Left lung (tissue), 4 donors: ENCODE measurements at regions not wholly inside any gene's neighbourhood (a gene's known extent, or its start where the extent isn't known, plus 50 kb on each side); places are given as distances from the start of the nearest gene placed in this dataset.
A peak's percentile ranks its signal among the peaks of the same experiment; 100 is the strongest.

ENCODE experiments used
- ATAC-seq: fragments of 200-7000 bp; cut with Tn5 transposase; one replicate; pipeline ENCODE4 v1.9.1; 2020; ENCODE audit warnings: moderate library complexity
- DNase-seq, 4 donors: peaks; one replicate each; pipeline ENCODE4 v3.0.0-alpha.2; 2013 to 2020
- H3K27ac ChIP-seq, 2 donors: fragments of 200-600 bp; sonication (generic) in 1 of 2; one replicate each; pipeline versions ENCODE4 v1.5.0 to v1.8.0; 2020 to 2021
- H3K27me3 ChIP-seq, 2 donors: fragments of 200-600 bp; sonication (generic) in 1 of 2; one replicate each; pipeline versions ENCODE4 v1.5.0 to v1.8.0; 2020 to 2021
- H3K36me3 ChIP-seq, 2 donors: fragments of 200-600 bp; sonication (generic) in 1 of 2; one replicate each; pipeline versions ENCODE4 v1.5.0 to v1.8.0; 2020 to 2021
- H3K4me1 ChIP-seq, 2 donors: fragments of 200-600 bp; one replicate each; pipeline ENCODE4 v1.8.0; 2021
- H3K4me3 ChIP-seq, 2 donors: fragments of 200-600 bp; sonication (generic) in 1 of 2; one replicate each; pipeline versions ENCODE4 v1.5.0 to v1.8.0; 2020 to 2021; ENCODE audit warnings: mild to moderate bottlenecking in 1 of 2
- H3K9me3 ChIP-seq, 2 donors: fragments of 200-600 bp; sonication (generic) in 1 of 2; one replicate each; pipeline versions ENCODE4 v1.5.0 to v1.8.0; 2020 to 2021
- CTCF ChIP-seq, 2 donors: fragments of 200-600 bp; sonication (generic) in 1 of 2; IDR thresholded peaks; one replicate each; pipeline versions ENCODE4 v1.5.0 to v1.8.0; 2021; ENCODE audit warnings: antibody characterized with exemption in 2 of 2
- intact Hi-C, 2 donors: fragments of 100-400 bp; cut with DNase I; formaldehyde crosslinking; loops; one replicate each; pipeline versions ENCODE4 v1.11.2 to v1.14.2; 2022
- donor health status: DM: no; HTN: yes; CAD: no.
- donor health status: DM: no; HTN: no; CAD: no.

- Histone ChIP-seq H3K27ac (no peak overlapping the region), H3K4me1 (no peaks in the 10 kb centered on the region), H3K27me3 (no peaks in the 10 kb centered on the region), H3K9me3 (no peaks in the 10 kb centered on the region), H3K36me3 (no peaks in the 10 kb centered on the region), H3K4me3 (no peak overlapping the region)
- DNase-seq (no peak), ATAC-seq (peak; percentile 31)
- intact Hi-C loops: no loop called here
- no peak for TF ChIP-seq CTCF (IDR thresholded peaks at IDR 0.05)
Measured at GRCh38 chr5:21680196-21680595, 1172.9 kb downstream of the CDH12 start.

- no peak overlapping the region for H3K4me3 ChIP-seq
- intact Hi-C loops: no loop called here
- H3K36me3 ChIP-seq: no peaks in the 10 kb centered on the region
- H3K4me1 ChIP-seq: no peaks in the 10 kb centered on the region
- ATAC-seq (no peak), DNase-seq (no peak)
- H3K27ac ChIP-seq: no peak overlapping the region
- no peaks in the 10 kb centered on the region for H3K27me3 ChIP-seq
- no peak for TF ChIP-seq CTCF (IDR thresholded peaks at IDR 0.05)
- no peaks in the 10 kb centered on the region for H3K9me3 ChIP-seq
Measured at GRCh38 chr5:21678526-21678925, 1174.6 kb downstream of the CDH12 start.

- TF ChIP-seq CTCF (IDR thresholded peaks at IDR 0.05): no peak
- no peaks in the 10 kb centered on the region for H3K27me3 ChIP-seq
- intact Hi-C loops: no loop called here
Measured at GRCh38 chr5:21672911-21673310, 1180.2 kb downstream of the CDH12 start.

GRCh38 chr5:21672360-21672759 is 1180.8 kb downstream of the CDH12 start:
- H3K4me1 ChIP-seq: no peaks in the 10 kb centered on the region
- no peak for DNase-seq
- H3K36me3 ChIP-seq: no peaks in the 10 kb centered on the region
- no peaks in the 10 kb centered on the region for H3K27me3 ChIP-seq
- intact Hi-C loops: no loop called here
- no peaks in the 10 kb centered on the region for H3K9me3 ChIP-seq
- no peak overlapping the region for H3K27ac ChIP-seq
- no peak for TF ChIP-seq CTCF (IDR thresholded peaks at IDR 0.05)
- ATAC-seq: no peak
- H3K4me3 ChIP-seq: no peak overlapping the region

More at GRCh38 chr5:21672911-21673310, 1180.2 kb downstream of the CDH12 start:
- no peaks in the 10 kb centered on the region for H3K36me3 ChIP-seq
- H3K4me1 ChIP-seq: no peaks in the 10 kb centered on the region
- DNase-seq (no peak), ATAC-seq (no peak)
- no peaks in the 10 kb centered on the region for H3K9me3 ChIP-seq
- no peak overlapping the region for H3K4me3 ChIP-seq
- no peak overlapping the region for H3K27ac ChIP-seq

- intact Hi-C loops: no loop called here
- H3K27me3 ChIP-seq: no peaks in the 10 kb centered on the region
- ATAC-seq: no peak
- H3K27ac ChIP-seq: no peak overlapping the region
- no peak for TF ChIP-seq CTCF (IDR thresholded peaks at IDR 0.05)
- no peak overlapping the region for H3K4me3 ChIP-seq
- no peaks in the 10 kb centered on the region for H3K36me3 ChIP-seq
- no peak for DNase-seq
- peaks cover 0 to 5% of the 10 kb centered on the region in 2 donors for H3K9me3 ChIP-seq
- H3K4me1 ChIP-seq: no peaks in the 10 kb centered on the region
Measured at GRCh38 chr5:21665524-21665923, 1187.6 kb downstream of the CDH12 start.
